IMR-90 (cell line): ENCODE measurements at regions not wholly inside any gene's neighbourhood (a gene's known extent, or its start where the extent isn't known, plus 50 kb on each side); places are given as distances from the start of the nearest gene placed in this dataset.

Experiments used
- ATAC-seq: fragments of 200-7000 bp; cut with Tn5 transposase; 2 replicates; pipeline ENCODE4 v1.9.1; 2020; ENCODE audit warnings: low read depth, mild to moderate bottlenecking, moderate library complexity
- BruUV-seq: library from RNA; stranded (reverse); fragments of 400-500 nt; replicated peaks from 2 replicates; lab custom pipeline; 2021; lab: Mats Ljungman, UMichigan
- CTCF ChIA-PET: fragments of 300-600 bp; formaldehyde crosslinking; extraction: SDS; loops from one replicate; lab custom pipeline; 2021; ENCODE audit warnings: antibody characterized with exemption; lab: Yijun Ruan, JAX
- POLR2A ChIA-PET: fragments of 300-600 bp; sonication (Branson Sonifier 250); formaldehyde crosslinking; loops from one replicate; lab custom pipeline; 2022; ENCODE audit warnings: antibody characterized with exemption; ENCODE audit not compliant: unreplicated experiment; lab: Charles Lee
- DNase-seq: peaks from one replicate; pipeline ENCODE4 v3.0.0; 2013
- H2AFZ ChIP-seq: replicated peaks from 2 replicates; pipeline ENCODE3; 2013; ENCODE audit warnings: low read length, mild to moderate bottlenecking; ENCODE audit not compliant: poor library complexity
- H2AK5ac ChIP-seq: 2 replicates; pipeline ENCODE4 v1.6.1; 2013; ENCODE audit warnings: low read depth, low read length, inconsistent platforms
- H2AK9ac ChIP-seq: replicated peaks from 2 replicates; pipeline ENCODE3; 2013; ENCODE audit warnings: mild to moderate bottlenecking, low read depth, low read length, moderate library complexity; ENCODE audit not compliant: poor library complexity
- H2BK120ac ChIP-seq: 2 replicates; pipeline ENCODE4 v1.6.1; 2013; ENCODE audit warnings: low read depth, low read length, inconsistent platforms
- H2BK15ac ChIP-seq: 3 replicates; pipeline ENCODE4 v1.6.1; 2013; ENCODE audit warnings: low read depth, low read length, inconsistent platforms
- H2BK20ac ChIP-seq: 2 replicates; pipeline ENCODE4 v1.6.1; 2013; ENCODE audit warnings: low read depth, mild to moderate bottlenecking, inconsistent platforms, low read length, moderate library complexity
- H2BK5ac ChIP-seq: 2 replicates; pipeline ENCODE4 v1.6.1; 2013; ENCODE audit warnings: mild to moderate bottlenecking, low read depth, low read length, inconsistent platforms; ENCODE audit not compliant: poor library complexity, severe bottlenecking
- H3K14ac ChIP-seq: replicated peaks from 2 replicates; pipeline ENCODE4 v1.6.1; 2013; ENCODE audit warnings: low read depth, low read length, inconsistent platforms
- H3K18ac ChIP-seq: 2 replicates; pipeline ENCODE4 v1.6.1; 2013; ENCODE audit warnings: low read depth, low read length, control low read depth
- H3K23ac ChIP-seq: 2 replicates; pipeline ENCODE4 v1.6.1; 2013; ENCODE audit warnings: low read depth, low read length, inconsistent platforms
- H3K27ac ChIP-seq: 2 replicates; pipeline ENCODE4 v1.5.1; 2013; ENCODE audit warnings: mild to moderate bottlenecking, control low read depth, low read length; ENCODE audit not compliant: insufficient read depth
- H3K27me3 ChIP-seq: 2 replicates; pipeline ENCODE4 v1.6.1; 2013; ENCODE audit warnings: low read length; ENCODE audit not compliant: control insufficient read depth, insufficient read depth
- H3K36me3 ChIP-seq: 2 replicates; pipeline ENCODE4 v1.6.1; 2013; ENCODE audit warnings: low read length, mixed read lengths; ENCODE audit not compliant: control insufficient read depth, insufficient read depth
- H3K4ac ChIP-seq: 2 replicates; pipeline ENCODE4 v1.6.1; 2013; ENCODE audit warnings: low read depth, low read length, inconsistent platforms
- H3K4me1 ChIP-seq: 2 replicates; pipeline ENCODE4 v1.6.1; 2013; ENCODE audit warnings: low read length, mixed read lengths; ENCODE audit not compliant: control insufficient read depth, insufficient read depth
- H3K4me2 ChIP-seq: 2 replicates; pipeline ENCODE4 v1.6.1; 2013; ENCODE audit warnings: low read depth, mild to moderate bottlenecking, control low read depth, low read length, moderate library complexity
- H3K4me3 ChIP-seq: 2 replicates; pipeline ENCODE4 v1.5.1; 2013; ENCODE audit warnings: low read depth, mild to moderate bottlenecking, control low read depth, low read length, moderate library complexity; ENCODE audit not compliant: insufficient read depth
- H3K56ac ChIP-seq: 2 replicates; pipeline ENCODE4 v1.6.1; 2013; ENCODE audit warnings: low read length, inconsistent platforms; ENCODE audit not compliant: insufficient read depth; ENCODE audit errors: extremely low read depth
- H3K79me1 ChIP-seq, 2 experiments: 2 replicates each; pipeline ENCODE4 v1.6.1; 2013; ENCODE audit warnings: low read length in 2 of 2, inconsistent platforms in 1 of 2, low read depth in 1 of 2
- H3K9ac ChIP-seq: 2 replicates; pipeline ENCODE4 v1.6.1; 2013; ENCODE audit warnings: low read depth, low read length, control low read depth
- H3K9me1 ChIP-seq: 2 replicates; pipeline ENCODE4 v1.6.1; 2013; ENCODE audit warnings: low read length, inconsistent platforms; ENCODE audit not compliant: insufficient read depth
- H3K9me3 ChIP-seq: 2 replicates; pipeline ENCODE4 v1.6.1; 2013; ENCODE audit warnings: low read length; ENCODE audit not compliant: control insufficient read depth, insufficient read depth
- H4K20me1 ChIP-seq: 2 replicates; pipeline ENCODE4 v1.6.1; 2013; ENCODE audit warnings: low read length, inconsistent platforms; ENCODE audit not compliant: insufficient read depth
- H4K5ac ChIP-seq: 2 replicates; pipeline ENCODE4 v1.6.1; 2013; ENCODE audit warnings: mild to moderate bottlenecking, low read depth, low read length, control low read depth
- H4K8ac ChIP-seq, 2 experiments: 2 replicates each; pipeline ENCODE4 v1.6.1; 2013; ENCODE audit warnings: low read depth in 2 of 2, low read length in 2 of 2, control low read depth in 1 of 2, inconsistent platforms in 1 of 2
- H4K91ac ChIP-seq: 2 replicates; pipeline ENCODE4 v1.6.1; 2013; ENCODE audit warnings: low read depth, low read length, inconsistent platforms; ENCODE audit not compliant: insufficient read depth
- BHLHE40 ChIP-seq: fragments of 150-350 bp; IDR thresholded peaks from 2 replicates; pipeline ENCODE4 v1.6.1; 2016; ENCODE audit warnings: mild to moderate bottlenecking, low read depth, low read length
- CEBPB ChIP-seq: IDR thresholded peaks from 2 replicates; pipeline ENCODE4 v1.6.1; 2012; ENCODE audit warnings: low read depth, low read length, improper control_type of control experiment
- CHD1 ChIP-seq: IDR thresholded peaks from 2 replicates; pipeline ENCODE4 v1.6.1; 2012; ENCODE audit warnings: low read depth, low read length, improper control_type of control experiment
- ELK1 ChIP-seq: fragments of 150-350 bp; IDR thresholded peaks from 2 replicates; pipeline ENCODE4 v1.6.1; 2016; ENCODE audit warnings: low read depth, mild to moderate bottlenecking, low read length, moderate library complexity, borderline replicate concordance
- FOS ChIP-seq: fragments of 150-350 bp; IDR thresholded peaks from 2 replicates; pipeline ENCODE4 v1.6.1; 2016; ENCODE audit warnings: low read depth, low read length
- MAFK ChIP-seq: IDR thresholded peaks from 2 replicates; pipeline ENCODE4 v1.6.1; 2012; ENCODE audit warnings: low read depth, low read length, improper control_type of control experiment
- MAZ ChIP-seq: IDR thresholded peaks from 2 replicates; pipeline ENCODE4 v1.6.1; 2012; ENCODE audit warnings: low read depth, mild to moderate bottlenecking, low read length, improper control_type of control experiment, moderate library complexity, borderline replicate concordance
- MXI1 ChIP-seq: IDR thresholded peaks from 2 replicates; pipeline ENCODE4 v1.6.1; 2012; ENCODE audit warnings: low read depth, mild to moderate bottlenecking, low read length, moderate library complexity, borderline replicate concordance
- NFE2L2 ChIP-seq: fragments of 150-350 bp; IDR thresholded peaks from 2 replicates; pipeline ENCODE4 v1.6.1; 2016; ENCODE audit warnings: low read depth, mild to moderate bottlenecking, low read length
- POLR2A ChIP-seq: IDR thresholded peaks from 2 replicates; pipeline ENCODE4 v1.6.1; 2012; ENCODE audit warnings: mild to moderate bottlenecking, low read depth, low read length
- RAD21 ChIP-seq: IDR thresholded peaks from 2 replicates; pipeline ENCODE4 v1.6.1; 2012; ENCODE audit warnings: low read length, improper control_type of control experiment
- RCOR1 ChIP-seq: IDR thresholded peaks from 2 replicates; pipeline ENCODE4 v1.6.1; 2012; ENCODE audit warnings: mild to moderate bottlenecking, low read length, improper control_type of control experiment; ENCODE audit not compliant: insufficient replicate concordance
- RFX5 ChIP-seq: IDR thresholded peaks from 2 replicates; pipeline ENCODE4 v1.8.0; 2012; ENCODE audit warnings: low read depth, mild to moderate bottlenecking, low read length, moderate library complexity
- SMC3 ChIP-seq: fragments of 150-350 bp; IDR thresholded peaks from 2 replicates; pipeline ENCODE4 v1.6.1; 2016; ENCODE audit warnings: low read depth, mild to moderate bottlenecking, antibody characterized with exemption, low read length, moderate library complexity
- WGBS, 2 experiments: methylation state at CpG; one replicate each; pipeline versions ENCODE4 v1.1.5 to v1.1.7; 2013; ENCODE audit warnings: missing lambda C conversion rate in 2 of 2; ENCODE audit not compliant: insufficient read length in 1 of 2; ENCODE audit errors: extremely low coverage in 2 of 2; 5-methylcytosine and 5-hydroxymethylcytosine counted together
- dilution Hi-C: fragments of 300-500 bp; cut with HindIII; formaldehyde crosslinking; loops from one replicate; pipeline ENCODE4 v1.14.3; 2018; ENCODE audit warnings: low sequenced_read_pairs; ENCODE audit not compliant: unreplicated experiment
- in situ Hi-C: fragments of 300-500 bp; cut with MboI; formaldehyde crosslinking; loops from 3 replicates; pipeline ENCODE4 v1.14.3; 2019; ENCODE audit warnings: low sequenced_read_pairs, inconsistent platforms, mixed read lengths
- intact Hi-C: fragments of 100-400 bp; cut with micrococcal nuclease; formaldehyde crosslinking; loops from 2 replicates; pipeline ENCODE4 v1.10.0; 2022
- TF ChIP-seq, protein P1 (sequence below): fragments of 150-350 bp; IDR thresholded peaks from 2 replicates; pipeline ENCODE4 v1.6.1; 2017; ENCODE audit warnings: mild to moderate bottlenecking, antibody characterized with exemption, low read length, low read depth
- TF ChIP-seq, protein P2 (sequence below): conservative IDR thresholded peaks from 2 replicates; pipeline ENCODE4 v1.5.1; 2012; ENCODE audit warnings: mild to moderate bottlenecking, low read depth, low read length, improper control_type of control experiment

DNA sequence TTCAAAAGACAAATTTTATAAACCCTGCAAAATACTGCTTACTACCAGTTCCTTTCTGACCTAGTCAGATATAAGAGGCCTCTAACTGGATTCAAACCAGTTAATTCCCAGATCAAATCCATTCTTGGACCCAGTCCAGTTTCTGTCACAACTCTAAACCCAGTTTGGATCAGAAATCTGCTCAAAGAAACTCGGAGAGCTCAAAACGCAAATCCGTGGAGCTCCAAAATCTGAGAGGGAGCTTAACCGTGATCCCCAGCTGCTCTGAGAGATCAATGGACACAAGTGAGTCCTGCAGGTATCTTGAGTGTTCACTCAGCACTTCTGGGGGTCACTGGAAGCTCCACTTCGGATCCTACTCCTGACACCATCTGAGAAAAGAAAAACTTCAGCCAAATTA, 348.1 kb upstream of the PTGER4 start:
- no peak overlapping the region for H2BK15ac ChIP-seq
- H2BK120ac ChIP-seq = no peak overlapping the region
- DNase-seq (no peak), ATAC-seq (no peak)
- H3K4me2 ChIP-seq = no peak overlapping the region
- no peaks in the 10 kb centered on the region for H3K9me1 ChIP-seq
- no peak overlapping the region for H3K14ac ChIP-seq
- no peaks in the 10 kb centered on the region for H4K20me1 ChIP-seq
- H2BK5ac ChIP-seq = no peak overlapping the region
- H3K56ac ChIP-seq = no peak overlapping the region
- H3K4me3 ChIP-seq = no peak overlapping the region
- no peak overlapping the region for H3K18ac ChIP-seq
- H3K9ac ChIP-seq = no peak overlapping the region
- no peak overlapping the region for H2AK9ac ChIP-seq
- in situ Hi-C loops = no loop called here
- dilution Hi-C loops = no loop called here
- no peak overlapping the region for H2BK20ac ChIP-seq
- 93% methylated on average over 4 of the region's 5 CpGs; no CpG with 5 or more reads in 1 of the 2 experiments for WGBS, 2 experiments
- H3K23ac ChIP-seq = no peak overlapping the region
- intact Hi-C loops = no loop called here
- H3K9me3 ChIP-seq = no peaks in the 10 kb centered on the region
- H3K4ac ChIP-seq = no peak overlapping the region
- no peak overlapping the region for H2AFZ ChIP-seq
- no peaks in the 10 kb centered on the region for H3K79me1 ChIP-seq
- H4K8ac ChIP-seq = no peak overlapping the region
- ChIA-PET POLR2A (no interaction called here), CTCF (interaction anchor here (0.6 kb wide), 1 partner anchor 831 kb away, joined by 8 read pairs; no protein-coding TSS in a partner anchor)
- BruUV-seq = no TSS peak
- H4K5ac ChIP-seq = no peak overlapping the region
- H3K27me3 ChIP-seq = no peaks in the 10 kb centered on the region
- H4K91ac ChIP-seq = no peak overlapping the region
- H3K4me1 ChIP-seq = peaks cover 4% of the 10 kb centered on the region; the same call in 1 of the 2 replicates
- H3K27ac ChIP-seq = no peak overlapping the region
- H2AK5ac ChIP-seq = no peak overlapping the region
- H3K36me3 ChIP-seq = no peaks in the 10 kb centered on the region
- no peak for TF ChIP-seq MXI1
- TF ChIP-seq CEBPB = no peak
- TF ChIP-seq, protein P1, sequence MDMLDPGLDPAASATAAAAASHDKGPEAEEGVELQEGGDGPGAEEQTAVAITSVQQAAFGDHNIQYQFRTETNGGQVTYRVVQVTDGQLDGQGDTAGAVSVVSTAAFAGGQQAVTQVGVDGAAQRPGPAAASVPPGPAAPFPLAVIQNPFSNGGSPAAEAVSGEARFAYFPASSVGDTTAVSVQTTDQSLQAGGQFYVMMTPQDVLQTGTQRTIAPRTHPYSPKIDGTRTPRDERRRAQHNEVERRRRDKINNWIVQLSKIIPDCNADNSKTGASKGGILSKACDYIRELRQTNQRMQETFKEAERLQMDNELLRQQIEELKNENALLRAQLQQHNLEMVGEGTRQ = no peak
- TF ChIP-seq, protein P2, sequence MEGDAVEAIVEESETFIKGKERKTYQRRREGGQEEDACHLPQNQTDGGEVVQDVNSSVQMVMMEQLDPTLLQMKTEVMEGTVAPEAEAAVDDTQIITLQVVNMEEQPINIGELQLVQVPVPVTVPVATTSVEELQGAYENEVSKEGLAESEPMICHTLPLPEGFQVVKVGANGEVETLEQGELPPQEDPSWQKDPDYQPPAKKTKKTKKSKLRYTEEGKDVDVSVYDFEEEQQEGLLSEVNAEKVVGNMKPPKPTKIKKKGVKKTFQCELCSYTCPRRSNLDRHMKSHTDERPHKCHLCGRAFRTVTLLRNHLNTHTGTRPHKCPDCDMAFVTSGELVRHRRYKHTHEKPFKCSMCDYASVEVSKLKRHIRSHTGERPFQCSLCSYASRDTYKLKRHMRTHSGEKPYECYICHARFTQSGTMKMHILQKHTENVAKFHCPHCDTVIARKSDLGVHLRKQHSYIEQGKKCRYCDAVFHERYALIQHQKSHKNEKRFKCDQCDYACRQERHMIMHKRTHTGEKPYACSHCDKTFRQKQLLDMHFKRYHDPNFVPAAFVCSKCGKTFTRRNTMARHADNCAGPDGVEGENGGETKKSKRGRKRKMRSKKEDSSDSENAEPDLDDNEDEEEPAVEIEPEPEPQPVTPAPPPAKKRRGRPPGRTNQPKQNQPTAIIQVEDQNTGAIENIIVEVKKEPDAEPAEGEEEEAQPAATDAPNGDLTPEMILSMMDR = no peak
- TF ChIP-seq MAZ = no peak
- TF ChIP-seq SMC3 = no peak
- no peak for TF ChIP-seq ELK1
- no peak for TF ChIP-seq CHD1
- TF ChIP-seq RCOR1 = no peak
- no peak for TF ChIP-seq RFX5
- no peak for TF ChIP-seq NFE2L2
- TF ChIP-seq BHLHE40 = no peak
- no peak for TF ChIP-seq RAD21
- no peak for TF ChIP-seq FOS
- TF ChIP-seq MAFK = no peak
- TF ChIP-seq POLR2A = no peak
